ENCODE measurements at regions not wholly inside any gene's neighbourhood (a gene's known extent, or its start where the extent isn't known, plus 50 kb on each side); places are given as distances from the start of the nearest gene placed in this dataset.

DNA sequence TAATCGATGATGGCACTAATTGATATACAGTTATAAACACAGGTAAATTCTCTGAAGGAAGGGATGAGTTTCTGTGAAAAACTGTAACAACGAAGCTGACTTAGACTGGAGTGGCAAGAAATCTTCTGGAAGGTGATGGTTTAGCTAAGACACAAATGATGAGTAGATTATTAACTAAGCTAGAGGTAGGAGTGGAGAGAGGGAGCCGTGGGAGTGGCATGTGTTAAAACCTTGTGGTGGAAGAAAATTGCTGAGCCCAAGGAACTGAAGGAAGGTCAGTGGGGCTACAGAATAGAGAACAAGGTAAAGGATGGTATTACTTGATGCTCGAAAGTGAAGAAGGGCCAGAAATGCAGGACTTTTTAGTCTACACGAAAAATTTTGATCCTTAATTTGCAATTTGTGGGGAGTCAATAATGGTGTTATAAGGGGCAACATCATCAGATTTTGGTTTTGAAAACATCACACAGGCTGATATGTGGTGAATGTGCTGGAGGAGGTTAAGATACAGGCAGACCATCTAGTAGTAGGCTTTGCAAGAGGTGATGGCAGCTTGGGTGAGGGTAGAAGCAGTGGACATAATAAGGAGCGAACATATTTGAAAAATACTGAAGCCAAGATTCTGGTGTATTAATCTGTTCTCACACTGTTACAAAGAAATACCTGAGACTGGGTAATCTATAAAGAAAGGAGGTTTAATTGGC is 93.8 kb downstream of the S1PR1 start:
- 87 to 91% (median 87%) methylated on average over 6 of the region's 6 CpGs for WGBS, 4 donors
- Histone ChIP-seq H3K4me1 (no peaks in the 10 kb centered on the region), H3K4me3 (no peak overlapping the region), H3K36me3 (no peaks in the 10 kb centered on the region), H3K9me3 (no peaks in the 10 kb centered on the region), H3K27me3 (no peaks in the 10 kb centered on the region), H3K27ac (no peak overlapping the region)
- no peak for DNase-seq
- intact Hi-C loops (cut with DNase I), result no loop called here
- TF ChIP-seq, protein P1, sequence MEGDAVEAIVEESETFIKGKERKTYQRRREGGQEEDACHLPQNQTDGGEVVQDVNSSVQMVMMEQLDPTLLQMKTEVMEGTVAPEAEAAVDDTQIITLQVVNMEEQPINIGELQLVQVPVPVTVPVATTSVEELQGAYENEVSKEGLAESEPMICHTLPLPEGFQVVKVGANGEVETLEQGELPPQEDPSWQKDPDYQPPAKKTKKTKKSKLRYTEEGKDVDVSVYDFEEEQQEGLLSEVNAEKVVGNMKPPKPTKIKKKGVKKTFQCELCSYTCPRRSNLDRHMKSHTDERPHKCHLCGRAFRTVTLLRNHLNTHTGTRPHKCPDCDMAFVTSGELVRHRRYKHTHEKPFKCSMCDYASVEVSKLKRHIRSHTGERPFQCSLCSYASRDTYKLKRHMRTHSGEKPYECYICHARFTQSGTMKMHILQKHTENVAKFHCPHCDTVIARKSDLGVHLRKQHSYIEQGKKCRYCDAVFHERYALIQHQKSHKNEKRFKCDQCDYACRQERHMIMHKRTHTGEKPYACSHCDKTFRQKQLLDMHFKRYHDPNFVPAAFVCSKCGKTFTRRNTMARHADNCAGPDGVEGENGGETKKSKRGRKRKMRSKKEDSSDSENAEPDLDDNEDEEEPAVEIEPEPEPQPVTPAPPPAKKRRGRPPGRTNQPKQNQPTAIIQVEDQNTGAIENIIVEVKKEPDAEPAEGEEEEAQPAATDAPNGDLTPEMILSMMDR (IDR thresholded peaks at IDR 0.05), result no peak
- TF ChIP-seq POLR2A (IDR thresholded peaks at IDR 0.05), result no peak
- no peak for ATAC-seq

DNA sequence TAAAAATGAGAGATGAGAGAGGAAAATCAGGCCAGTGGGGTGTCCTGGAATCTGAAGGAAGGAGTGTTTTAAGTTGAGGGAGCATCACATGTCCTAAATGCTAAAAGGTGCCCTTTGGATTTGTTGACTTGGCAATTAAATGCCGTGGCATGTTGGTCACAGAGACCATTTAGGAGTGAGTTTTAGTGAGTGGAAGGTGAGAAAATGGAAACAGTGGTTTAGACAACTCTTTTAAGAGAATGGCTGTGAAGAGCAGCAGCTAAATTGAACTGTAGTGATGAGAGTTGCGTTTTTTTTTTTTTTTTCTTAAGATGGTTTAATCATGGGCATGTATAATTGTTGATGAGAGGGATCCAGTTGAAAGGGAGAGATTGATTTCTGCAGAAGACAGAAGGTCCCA is 95.0 kb downstream of the S1PR1 start:
- WGBS, 4 donors, result 68 to 91% (median 87%) methylated on average over 2 of the region's 2 CpGs
- DNase-seq (no peak), ATAC-seq (no peak)
- TF ChIP-seq, protein P1 (IDR thresholded peaks at IDR 0.05), result no peak
- no peak for TF ChIP-seq POLR2A (IDR thresholded peaks at IDR 0.05)
- H3K9me3 ChIP-seq, result no peaks in the 10 kb centered on the region
- intact Hi-C loops (cut with DNase I), result no loop called here
- no peak overlapping the region for H3K4me3 ChIP-seq
- no peaks in the 10 kb centered on the region for H3K36me3 ChIP-seq
- no peaks in the 10 kb centered on the region for H3K4me1 ChIP-seq
- no peak overlapping the region for H3K27ac ChIP-seq
- H3K27me3 ChIP-seq, result no peaks in the 10 kb centered on the region

DNA sequence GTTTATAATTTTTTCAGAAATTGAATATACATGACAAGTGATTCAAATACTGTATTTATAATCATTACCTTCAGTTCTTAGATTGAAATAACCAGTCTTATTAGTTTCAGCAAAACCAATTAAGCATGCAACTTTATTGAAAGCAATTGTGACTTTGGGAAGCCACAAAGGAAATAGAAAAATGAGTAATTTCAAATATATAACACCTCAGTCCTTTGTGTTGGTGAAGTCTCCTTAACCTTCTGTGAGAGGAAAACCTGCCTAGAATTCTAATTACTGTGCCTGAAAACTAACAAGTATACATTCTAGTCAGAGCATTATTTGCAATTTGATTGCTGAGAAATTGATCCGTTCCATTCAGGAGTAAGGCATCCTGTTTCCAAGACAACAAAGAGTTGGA is 95.8 kb downstream of the S1PR1 start:
- H3K4me1 ChIP-seq, result no peaks in the 10 kb centered on the region
- no peaks in the 10 kb centered on the region for H3K36me3 ChIP-seq
- no peaks in the 10 kb centered on the region for H3K27me3 ChIP-seq
- intact Hi-C loops (cut with DNase I), result no loop called here
- H3K27ac ChIP-seq, result no peak overlapping the region
- no peak for TF ChIP-seq POLR2A (IDR thresholded peaks at IDR 0.05)
- TF ChIP-seq, protein P1 (IDR thresholded peaks at IDR 0.05), result no peak
- DNase-seq, result no peak
- 85 to 95% (median 92%) methylated on average over 1 of the region's 1 CpG for WGBS, 4 donors
- H3K9me3 ChIP-seq, result no peaks in the 10 kb centered on the region
- ATAC-seq, result no peak
- H3K4me3 ChIP-seq, result no peak overlapping the region

DNA sequence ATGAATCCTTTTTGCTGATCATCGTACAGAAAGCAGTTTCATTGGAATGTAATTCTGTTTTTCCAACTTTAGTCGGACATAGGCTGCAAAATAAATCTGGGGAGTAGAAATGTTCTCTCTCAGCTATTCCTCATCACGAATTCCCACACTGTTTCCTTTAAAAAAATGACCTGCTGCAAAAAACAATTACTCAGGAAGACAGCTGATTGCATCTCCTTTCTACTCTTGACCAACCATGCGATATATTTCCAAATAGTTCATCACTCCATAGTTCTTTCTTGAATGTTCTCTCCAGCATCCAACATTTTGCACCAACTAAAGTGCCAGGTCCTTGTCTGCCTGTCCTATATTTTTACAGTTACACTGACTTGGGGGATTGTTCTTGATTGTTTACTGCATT is 96.4 kb downstream of the S1PR1 start:
- Histone ChIP-seq H3K36me3 (no peaks in the 10 kb centered on the region), H3K4me3 (no peak overlapping the region), H3K4me1 (no peaks in the 10 kb centered on the region), H3K27ac (no peak overlapping the region), H3K9me3 (no peaks in the 10 kb centered on the region), H3K27me3 (no peaks in the 10 kb centered on the region)
- intact Hi-C loops (cut with DNase I), result no loop called here
- 73 to 83% (median 78%) methylated on average over 4 of the region's 4 CpGs for WGBS, 4 donors
- DNase-seq (no peak), ATAC-seq (no peak)
- TF ChIP-seq, protein P1 (IDR thresholded peaks at IDR 0.05), result no peak
- no peak for TF ChIP-seq POLR2A (IDR thresholded peaks at IDR 0.05)

All from heart left ventricle (tissue), 16 donors.